GM19240 (cell line): ENCODE measurements at regions not wholly inside any gene's neighbourhood (a gene's known extent, or its start where the extent isn't known, plus 50 kb on each side); places are given as distances from the start of the nearest gene placed in this dataset.
"Not testable (repeated sequence)": the region's sequence is repeated elsewhere in the genome, so short reads cannot be mapped to it uniquely, and the experiment has no call there.

Experiments used
- DNase-seq: peaks from one replicate; pipeline ENCODE4 v3.0.0; 2011; ENCODE audit warnings: low spot score; ENCODE audit not compliant: insufficient read length

DNA sequence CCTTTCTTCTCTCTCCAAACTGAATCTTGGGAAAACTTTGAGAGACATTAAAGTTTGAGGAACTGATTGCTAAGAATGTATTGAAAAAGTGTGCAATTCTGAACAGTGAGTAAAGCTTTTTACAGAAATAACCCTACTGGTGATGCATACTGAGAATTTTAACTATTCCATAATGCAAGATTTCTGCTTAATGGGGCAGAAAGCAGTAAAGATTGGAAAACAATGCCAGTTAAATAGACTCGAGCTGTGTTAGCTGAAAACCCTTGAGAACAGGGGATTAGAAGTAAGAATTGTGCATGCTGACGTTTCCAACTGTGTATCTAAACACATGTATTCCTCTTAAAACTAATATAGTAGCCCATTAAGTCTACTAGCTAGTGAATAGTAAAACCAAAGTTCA lies 1500.2 kb upstream of the PRMT6 start:
- DNase-seq, result no peak

DNA sequence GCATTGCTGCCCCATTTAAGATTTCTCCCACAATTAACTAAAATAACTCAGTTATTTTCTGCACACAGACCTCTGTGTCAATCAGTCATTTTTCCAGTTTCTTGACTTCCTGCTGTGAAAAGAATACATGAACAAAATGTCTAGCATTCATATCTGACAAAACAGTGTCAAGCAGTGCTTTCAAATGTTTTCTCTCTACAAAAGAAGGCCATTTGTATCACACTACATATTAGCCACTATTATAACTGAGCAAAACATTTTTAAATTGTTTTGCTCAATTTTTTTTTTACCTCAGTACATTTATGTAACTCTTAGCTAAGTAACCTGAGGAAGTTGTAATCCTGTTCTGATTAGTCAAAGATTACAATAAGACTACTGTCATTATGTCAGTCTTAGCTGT lies 1498.5 kb upstream of the PRMT6 start:
- DNase-seq, result no peak

GRCh38 chr1:105565006-105565405 lies 1491.5 kb upstream of the PRMT6 start:
- no peak for DNase-seq

DNA sequence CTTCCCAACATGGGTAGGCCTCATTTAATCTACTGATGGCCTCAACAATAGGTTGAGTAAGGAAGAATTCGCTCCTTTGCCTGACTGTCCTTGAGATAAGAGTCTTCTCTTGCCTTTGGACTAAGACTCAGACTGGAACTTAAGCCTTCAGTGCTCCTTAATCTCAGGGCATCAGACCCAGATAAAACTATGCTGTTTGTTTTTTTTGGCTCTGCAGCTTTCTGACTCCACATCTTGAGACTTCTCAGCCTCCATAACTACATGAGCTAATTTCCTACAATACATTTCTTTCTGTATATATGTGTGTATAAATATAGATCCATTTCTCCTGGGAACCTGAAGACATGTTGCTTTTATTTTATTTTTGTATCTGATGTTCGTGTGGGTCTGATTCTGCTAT lies 1470.7 kb upstream of the PRMT6 start:
- DNase-seq, result no peak

- no peak for DNase-seq
Measured at GRCh38 chr1:105591681-105592080, 1464.8 kb upstream of the PRMT6 start.

DNA sequence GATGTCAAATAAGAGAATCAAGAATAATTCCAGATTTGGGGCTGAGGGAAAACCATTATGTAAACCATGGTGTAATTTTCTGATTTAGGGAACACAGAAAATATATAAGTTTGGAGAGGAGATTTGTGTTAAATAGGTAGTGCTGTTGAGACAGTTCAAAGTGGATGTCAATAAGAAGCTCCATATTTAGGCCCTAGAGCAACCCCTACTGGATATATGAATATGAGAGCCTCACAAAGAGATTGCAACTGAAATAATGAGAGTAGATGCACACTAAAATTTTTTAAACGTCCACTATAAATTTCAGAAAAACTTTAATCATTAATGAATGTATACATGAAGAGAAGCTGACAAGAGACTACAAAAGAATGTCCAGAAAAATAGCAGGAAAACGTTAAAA lies 1447.8 kb upstream of the PRMT6 start:
- no peak for DNase-seq

DNA sequence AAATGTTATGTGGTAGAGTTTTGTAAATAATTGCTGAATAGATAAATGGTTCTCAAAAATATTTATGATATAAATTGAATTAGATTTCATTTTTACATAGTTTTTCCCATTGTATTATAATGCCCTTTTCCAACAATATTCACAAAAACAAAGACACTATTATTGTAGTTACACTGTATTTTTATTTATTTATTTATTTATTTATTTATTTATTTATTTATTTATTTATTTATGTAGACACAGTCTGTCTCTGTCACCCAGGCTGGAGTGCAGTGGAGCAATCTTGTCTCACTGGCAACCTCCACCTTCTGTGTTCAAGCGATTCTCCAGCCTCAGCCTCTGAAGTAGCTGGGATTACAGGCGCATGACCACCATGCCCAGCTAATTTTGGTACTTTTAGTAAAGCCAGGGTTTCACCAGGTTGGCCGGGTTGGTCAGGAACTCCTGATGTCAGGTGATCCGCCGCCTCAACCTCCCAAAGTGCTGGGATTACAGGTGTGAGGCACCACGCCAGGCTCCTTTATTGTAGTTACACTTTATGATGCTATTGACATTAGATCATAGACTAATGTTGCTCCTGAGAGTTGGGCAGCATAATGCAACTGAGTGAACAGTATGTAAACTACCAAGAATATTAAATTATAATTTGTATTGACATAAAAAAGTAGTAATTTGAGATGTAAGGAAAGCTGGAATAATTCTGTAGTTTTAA lies 1430.0 kb upstream of the PRMT6 start:
- DNase-seq, result no peak

GRCh38 chr1:105631153-105631744 lies 1425.2 kb upstream of the PRMT6 start:
- not testable (repeated sequence) for DNase-seq

DNA sequence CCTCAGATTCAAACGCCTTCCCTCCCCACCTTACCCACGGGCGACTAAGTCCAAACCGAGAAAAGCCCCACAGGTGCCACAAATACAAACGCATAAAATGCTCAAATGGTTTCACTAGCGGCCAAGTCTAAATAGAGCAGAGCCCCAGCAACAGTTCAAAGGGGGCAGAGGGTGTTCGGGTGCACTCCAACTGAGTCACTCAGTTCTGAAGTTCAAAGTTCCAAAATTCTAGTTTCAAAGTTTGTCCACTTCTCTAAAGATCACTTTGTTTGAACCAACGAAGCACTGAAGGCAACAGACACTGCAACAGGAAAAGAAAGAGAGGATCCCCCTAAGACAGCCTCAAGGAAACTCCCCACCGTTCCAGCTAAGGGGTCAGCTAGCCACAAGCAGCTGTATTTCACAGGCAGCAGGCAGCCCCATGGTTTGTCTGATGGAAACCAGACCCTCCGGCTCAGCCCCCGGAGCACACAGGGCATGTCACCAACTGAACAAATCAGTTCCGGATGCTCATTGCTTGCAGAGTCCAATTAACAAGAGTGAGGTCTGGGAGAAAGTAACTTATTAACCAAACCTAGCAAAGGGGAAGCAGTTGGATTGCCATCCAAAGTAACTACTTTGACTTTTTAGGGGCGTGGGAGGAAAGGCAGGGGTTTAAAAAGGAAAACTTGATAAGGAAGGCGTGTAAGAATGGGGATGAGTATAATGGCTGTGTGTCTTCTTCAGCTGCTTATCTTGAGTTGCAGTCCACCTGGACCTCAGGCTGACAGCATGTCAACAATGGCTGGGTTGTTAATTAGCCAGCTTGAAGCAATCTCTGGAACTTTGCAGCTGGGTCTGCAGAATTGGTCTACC lies 1423.9 kb upstream of the PRMT6 start:
- DNase-seq, result no peak

- DNase-seq, result no peak
Measured at GRCh38 chr1:105636052-105636451, 1420.4 kb upstream of the PRMT6 start.

DNA sequence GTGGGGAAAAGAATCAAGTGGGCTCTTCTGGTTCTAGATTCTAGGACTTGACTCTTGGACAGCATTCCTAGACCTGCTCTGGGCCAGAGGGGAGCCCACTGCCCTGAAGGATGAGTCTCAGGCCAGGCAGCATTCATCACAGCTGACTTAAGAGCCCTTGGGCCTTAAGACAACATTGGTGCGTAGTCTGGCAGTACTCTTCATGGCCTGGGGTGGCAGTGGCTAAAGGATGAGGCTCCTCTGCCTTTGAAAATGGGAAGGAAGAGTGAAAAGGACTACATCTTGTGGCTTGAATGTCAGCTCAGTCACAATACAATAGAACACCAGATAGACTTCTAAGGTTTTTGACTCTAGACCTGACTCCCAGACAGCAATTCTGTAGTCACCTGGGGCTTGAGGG lies 1415.1 kb upstream of the PRMT6 start:
- DNase-seq, result no peak

DNA sequence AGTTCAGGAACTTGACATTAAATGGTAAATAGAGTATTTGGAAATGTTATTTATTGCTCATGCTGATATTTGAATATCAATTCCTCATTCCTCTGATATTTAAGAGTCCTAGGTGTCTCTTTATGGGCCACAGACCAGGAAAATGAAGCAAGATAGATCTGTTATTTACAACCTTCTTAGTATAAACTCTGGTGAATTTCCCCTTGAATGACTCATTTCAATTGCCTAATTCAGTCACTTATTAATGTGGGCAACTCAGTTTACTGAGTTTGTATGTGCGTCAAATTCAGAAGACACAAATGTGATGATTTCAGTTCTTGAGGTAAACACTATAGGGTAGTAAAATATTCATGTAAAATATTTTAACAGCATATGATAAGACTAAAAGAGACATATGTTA lies 1404.4 kb upstream of the PRMT6 start:
- DNase-seq, result no peak

GRCh38 chr1:105655032-105655431 lies 1401.4 kb upstream of the PRMT6 start:
- no peak for DNase-seq

DNA sequence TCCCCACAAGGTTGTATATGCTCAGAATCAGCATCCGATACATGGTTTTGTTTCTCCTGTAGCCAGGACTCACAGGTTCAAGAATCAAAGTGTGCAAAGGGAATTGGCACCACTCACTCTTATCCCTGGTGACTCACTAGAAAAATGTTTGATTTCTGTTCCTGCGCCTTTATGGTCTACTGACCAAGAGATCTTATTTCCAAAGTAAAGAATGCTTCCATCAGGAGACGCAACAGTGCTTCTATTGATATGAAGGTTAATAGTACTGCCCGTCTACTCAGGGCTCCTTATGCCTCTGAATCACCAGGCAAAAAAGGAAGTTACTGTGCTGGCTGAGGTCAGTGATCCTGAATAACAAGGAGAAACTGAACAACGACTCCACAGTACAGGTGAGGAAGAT lies 1392.0 kb upstream of the PRMT6 start:
- no peak for DNase-seq

DNA sequence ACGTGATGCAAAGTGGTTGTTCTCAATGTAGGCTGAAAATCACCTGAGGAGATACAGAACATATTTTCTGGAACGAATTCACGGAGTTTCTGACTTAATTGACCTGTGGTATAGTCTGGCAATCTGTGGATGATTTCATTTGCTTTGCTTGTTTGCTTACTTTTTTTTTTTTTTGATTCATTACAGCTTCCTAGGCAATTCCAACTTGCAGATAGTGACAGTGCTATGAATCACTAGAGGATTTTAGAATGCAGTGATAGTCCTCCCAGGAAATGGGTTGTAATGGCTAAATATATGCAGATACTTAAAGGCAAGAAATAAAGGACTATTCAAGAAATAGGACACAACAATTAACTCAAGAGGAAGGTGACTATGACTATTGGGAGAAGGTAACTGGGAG lies 1378.1 kb upstream of the PRMT6 start:
- no peak for DNase-seq

- DNase-seq, result no peak
Measured at GRCh38 chr1:105684714-105685113, 1371.8 kb upstream of the PRMT6 start.

DNA sequence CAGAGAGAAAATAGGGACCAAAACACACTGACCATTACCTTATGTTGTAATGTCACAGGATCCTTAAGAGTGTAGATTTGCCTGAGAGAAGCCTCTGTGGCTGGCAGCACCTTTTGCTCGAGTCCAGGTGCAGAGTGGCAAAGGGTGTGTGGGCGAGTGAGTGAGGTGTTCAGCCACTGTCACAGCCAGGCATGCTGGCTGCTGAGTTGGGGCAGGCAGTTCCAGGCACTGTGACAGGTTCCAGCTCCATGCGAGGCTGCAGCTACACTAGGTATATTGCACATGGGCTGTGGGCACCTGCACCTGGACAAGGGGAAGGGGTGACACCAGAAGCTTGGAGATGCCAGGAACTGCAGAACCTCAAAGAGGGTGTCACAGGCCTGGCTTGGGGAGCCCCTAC lies 1370.4 kb upstream of the PRMT6 start:
- DNase-seq, result no peak

DNA sequence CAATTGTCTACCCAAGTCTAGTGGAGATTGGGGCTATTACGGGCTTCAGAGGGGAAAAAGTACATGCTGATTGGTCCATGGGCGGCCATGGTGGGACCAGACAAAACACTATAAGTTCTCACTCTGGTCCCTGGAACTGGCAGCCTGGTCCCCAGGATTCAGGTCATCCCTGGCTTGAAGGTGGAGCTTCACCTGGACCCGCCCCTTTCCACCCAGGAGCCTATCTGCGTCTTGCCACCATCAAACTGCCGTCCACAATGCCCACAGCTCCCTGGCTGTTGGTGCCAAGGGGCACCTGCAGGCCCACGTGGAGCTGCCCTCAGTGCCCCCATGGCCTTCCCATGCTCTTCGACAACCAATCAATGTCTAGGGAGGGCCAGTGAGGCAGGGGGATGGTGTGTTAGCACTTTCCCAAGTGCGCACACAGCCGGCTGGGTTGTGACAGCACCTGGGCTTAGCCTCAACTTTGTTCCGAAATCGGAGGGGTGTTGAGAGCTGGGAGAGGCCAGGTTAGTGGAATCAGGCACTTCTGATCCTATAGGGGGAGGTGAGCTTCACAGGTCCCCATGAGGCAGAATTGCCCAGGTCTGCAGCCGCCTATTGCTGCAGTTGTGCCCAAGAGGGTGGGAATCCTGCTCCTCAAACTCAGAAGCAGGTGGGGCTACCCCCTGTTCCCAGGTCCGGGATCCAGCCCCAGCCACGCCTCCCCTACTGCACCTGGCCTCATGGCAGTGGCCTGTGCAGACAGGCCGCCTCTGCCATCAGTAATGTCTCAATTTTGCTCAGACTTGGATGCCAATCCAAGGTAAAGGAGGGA lies 1369.4 kb upstream of the PRMT6 start:
- DNase-seq, result no peak

GRCh38 chr1:105700723-105701122 lies 1355.8 kb upstream of the PRMT6 start:
- no peak for DNase-seq

DNA sequence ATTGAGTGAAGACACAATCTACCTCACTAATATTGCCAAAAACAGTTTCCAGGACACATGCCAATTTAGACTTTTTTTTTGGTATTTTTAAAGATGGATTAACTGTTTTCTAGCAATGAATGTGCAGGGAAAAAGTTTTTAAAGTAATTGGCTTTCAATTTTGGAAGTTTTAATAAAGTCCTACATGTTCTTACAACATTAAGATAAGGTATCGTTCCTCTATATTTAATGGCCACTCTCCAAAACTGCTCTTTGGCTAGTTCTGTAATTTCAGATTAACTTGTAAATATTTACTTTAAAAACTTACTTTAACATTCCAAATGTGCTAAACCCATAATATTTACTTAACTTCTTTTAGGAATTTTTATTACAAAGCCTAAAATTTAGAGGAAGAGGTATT lies 1332.2 kb upstream of the PRMT6 start:
- DNase-seq, result no peak

- no peak for DNase-seq
Measured at GRCh38 chr1:105730701-105731100, 1325.8 kb upstream of the PRMT6 start.

- DNase-seq, result no peak
Measured at GRCh38 chr1:105736349-105736748, 1320.1 kb upstream of the PRMT6 start.
